SKM-1 (cell line): ENCODE measurements at regions not wholly inside any gene's neighbourhood (a gene's known extent, or its start where the extent isn't known, plus 50 kb on each side); places are given as distances from the start of the nearest gene placed in this dataset.
"Not testable (repeated sequence)": the region's sequence is repeated elsewhere in the genome, so short reads cannot be mapped to it uniquely, and the experiment has no call there.

Experiments used
- DNase-seq: peaks from one replicate; lab custom pipeline; 2025; ENCODE audit not compliant: unreplicated experiment; lab: John Stamatoyannopoulos, UW

- no peak for DNase-seq
Observed at GRCh38 chr4:127469959-127470809, 162.6 kb upstream of the INTU start.

- not testable (repeated sequence) for DNase-seq
Observed at GRCh38 chr4:127478271-127478670, 154.5 kb upstream of the INTU start.

GRCh38 chr4:127479031-127479622, 153.6 kb upstream of the INTU start:
- DNase-seq = no peak

- DNase-seq = no peak
Observed at GRCh38 chr4:127482049-127482448, 150.7 kb upstream of the INTU start.

- no peak for DNase-seq
Observed at GRCh38 chr4:127484117-127484516, 148.6 kb upstream of the INTU start.

GRCh38 chr4:127486248-127486647, 146.5 kb upstream of the INTU start:
- no peak for DNase-seq

- no peak for DNase-seq
Observed at GRCh38 chr4:127491571-127491970, 141.2 kb upstream of the INTU start.

- DNase-seq = not testable (repeated sequence)
Observed at GRCh38 chr4:127496875-127497274, 135.9 kb upstream of the INTU start.

- DNase-seq = no peak
Observed at GRCh38 chr4:127498366-127498765, 134.4 kb upstream of the INTU start.

- no peak for DNase-seq
Observed at GRCh38 chr4:127500242-127500641, 132.5 kb upstream of the INTU start.

GRCh38 chr4:127501103-127501502, 131.7 kb upstream of the INTU start:
- DNase-seq = no peak

GRCh38 chr4:127503111-127503510, 129.6 kb upstream of the INTU start:
- DNase-seq = no peak

GRCh38 chr4:127505203-127505602, 127.6 kb upstream of the INTU start:
- no peak for DNase-seq

GRCh38 chr4:127506283-127506682, 126.5 kb upstream of the INTU start:
- no peak for DNase-seq

- DNase-seq = no peak
Observed at GRCh38 chr4:127509155-127509554, 123.6 kb upstream of the INTU start.

- not testable (repeated sequence) for DNase-seq
Observed at GRCh38 chr4:127512672-127513071, 120.1 kb upstream of the INTU start.

GRCh38 chr4:127515259-127515658, 117.5 kb upstream of the INTU start:
- not testable (repeated sequence) for DNase-seq

GRCh38 chr4:127518046-127518445, 114.7 kb upstream of the INTU start:
- no peak for DNase-seq

- DNase-seq = no peak
Observed at GRCh38 chr4:127521463-127521862, 111.3 kb upstream of the INTU start.

GRCh38 chr4:127523369-127523768, 109.4 kb upstream of the INTU start:
- no peak for DNase-seq

- DNase-seq = no peak
Observed at GRCh38 chr4:127525608-127526007, 107.1 kb upstream of the INTU start.

- no peak for DNase-seq
Observed at GRCh38 chr4:127528302-127528701, 104.5 kb upstream of the INTU start.

- DNase-seq = peak; percentile 38
Observed at GRCh38 chr4:127529879-127530278, 102.9 kb upstream of the INTU start.
